SU-DHL-6 (cell line): ENCODE measurements at regions not wholly inside any gene's neighbourhood (a gene's known extent, or its start where the extent isn't known, plus 50 kb on each side); places are given as distances from the start of the nearest gene placed in this dataset.

ENCODE experiments used
- H2AFZ ChIP-seq: fragments of 200-600 bp; sonication (generic); 2 replicates; pipeline ENCODE4 v1.6.1; 2014; ENCODE audit warnings: low read depth, mild to moderate bottlenecking, moderate library complexity, mixed read lengths, antibody characterized with exemption, low read length; ENCODE audit not compliant: severe bottlenecking
- H3F3A ChIP-seq: fragments of 200-600 bp; shearing (Covaris generic); 2 replicates; pipeline ENCODE4 v1.6.0; 2016; ENCODE audit warnings: antibody characterized with exemption, mild to moderate bottlenecking; ENCODE audit not compliant: insufficient read depth
- H3K27ac ChIP-seq: fragments of 200-600 bp; sonication (generic); 2 replicates; pipeline ENCODE4 v1.5.1; 2016; ENCODE audit warnings: low read depth, mild to moderate bottlenecking, low read length, moderate library complexity, mixed read lengths
- H3K27me3 ChIP-seq: fragments of 200-600 bp; sonication (generic), shearing (Covaris generic); 2 replicates; pipeline ENCODE4 v1.6.0; 2014; ENCODE audit warnings: mild to moderate bottlenecking, low read length
- H3K36me3 ChIP-seq: fragments of 200-600 bp; sonication (generic); 2 replicates; pipeline ENCODE4 v1.6.1; 2014; ENCODE audit warnings: mild to moderate bottlenecking, low read length, mixed read lengths
- H3K4me2 ChIP-seq: fragments of 300-600, 200-600 bp; shearing (Covaris generic), sonication (generic); 2 replicates; pipeline ENCODE4 v1.6.0; 2014; ENCODE audit warnings: low read length, low read depth, mild to moderate bottlenecking; ENCODE audit not compliant: poor library complexity, severe bottlenecking
- H3K4me3 ChIP-seq: fragments of 200-600 bp; sonication (generic); 2 replicates; pipeline ENCODE4 v1.5.1; 2014; ENCODE audit warnings: antibody characterized with exemption, low read length, mild to moderate bottlenecking, mixed read lengths; ENCODE audit not compliant: insufficient read depth, poor library complexity, severe bottlenecking
- H3K79me2 ChIP-seq: fragments of 200-600 bp; sonication (generic); 2 replicates; pipeline ENCODE4 v1.6.1; 2014; ENCODE audit warnings: mild to moderate bottlenecking, low read length, moderate library complexity; ENCODE audit not compliant: insufficient read depth
- H3K9ac ChIP-seq: fragments of 200-600 bp; sonication (generic); 2 replicates; pipeline ENCODE4 v1.7.0; 2014; ENCODE audit warnings: mild to moderate bottlenecking, low read length
- H3K9me2 ChIP-seq: fragments of 200-600 bp; sonication (generic); replicated peaks from 2 replicates; pipeline ENCODE4 v1.6.1; 2014; ENCODE audit warnings: low read length; ENCODE audit not compliant: insufficient read depth
- H3K9me3 ChIP-seq: fragments of 200-600 bp; sonication (generic); 2 replicates; pipeline ENCODE4 v1.6.1; 2014; ENCODE audit warnings: low read length, mixed read lengths; ENCODE audit not compliant: insufficient read depth
- H4K20me1 ChIP-seq: fragments of 200-600 bp; sonication (generic); 2 replicates; pipeline ENCODE4 v1.6.1; 2014; ENCODE audit warnings: low read depth, mild to moderate bottlenecking, antibody characterized with exemption, low read length, moderate library complexity, mixed read lengths
- CTCF ChIP-seq: fragments of 200-600 bp; sonication (generic); IDR thresholded peaks from one replicate; pipeline ENCODE4 v1.5.1; 2017; ENCODE audit warnings: antibody characterized with exemption, mild to moderate bottlenecking, low read length, moderate library complexity; ENCODE audit not compliant: insufficient read depth, poor library complexity, severe bottlenecking
- EZH2phosphoT487 ChIP-seq: fragments of 200-600 bp; sonication (generic), shearing (Covaris generic); conservative IDR thresholded peaks from 2 replicates; pipeline ENCODE4 v1.6.1; 2018; ENCODE audit warnings: mild to moderate bottlenecking, antibody characterized with exemption, low read length, moderate library complexity, mixed read lengths

- Histone ChIP-seq H3K36me3 (no peaks in the 10 kb centered on the region), H3K4me2 (no peak overlapping the region), H2AFZ (no peak overlapping the region), H3K4me3 (no peak overlapping the region), H3K9me3 (no peaks in the 10 kb centered on the region), H3K27ac (no peak overlapping the region), H3K27me3 (no peaks in the 10 kb centered on the region), H3K9ac (no peak overlapping the region), H4K20me1 (no peaks in the 10 kb centered on the region), H3K9me2 (no peaks in the 10 kb centered on the region), H3K79me2 (no peaks in the 10 kb centered on the region), H3F3A (no peaks in the 10 kb centered on the region)
- TF ChIP-seq EZH2phosphoT487 (no peak), CTCF (no peak)
Observed at GRCh38 chr3:73917643-73918042, 292.9 kb upstream of the PDZRN3 start.

GRCh38 chr3:73915886-73916285 is 291.1 kb upstream of the PDZRN3 start:
- no peaks in the 10 kb centered on the region for H4K20me1 ChIP-seq
- no peak overlapping the region for H3K9ac ChIP-seq
- no peak for TF ChIP-seq CTCF
- no peak for TF ChIP-seq EZH2phosphoT487
- H2AFZ ChIP-seq: no peak overlapping the region
- H3K79me2 ChIP-seq: no peaks in the 10 kb centered on the region
- no peaks in the 10 kb centered on the region for H3K36me3 ChIP-seq
- no peaks in the 10 kb centered on the region for H3F3A ChIP-seq
- no peak overlapping the region for H3K4me2 ChIP-seq
- H3K9me2 ChIP-seq: no peaks in the 10 kb centered on the region
- no peaks in the 10 kb centered on the region for H3K27me3 ChIP-seq
- H3K4me3 ChIP-seq: no peak overlapping the region
- H3K27ac ChIP-seq: no peak overlapping the region
- no peaks in the 10 kb centered on the region for H3K9me3 ChIP-seq

- Histone ChIP-seq H3K9me3 (no peaks in the 10 kb centered on the region), H3K9me2 (no peaks in the 10 kb centered on the region), H3K4me3 (no peak overlapping the region), H3K27ac (no peak overlapping the region), H4K20me1 (no peaks in the 10 kb centered on the region), H3F3A (no peaks in the 10 kb centered on the region), H3K36me3 (no peaks in the 10 kb centered on the region), H3K9ac (no peak overlapping the region), H3K4me2 (no peak overlapping the region), H3K27me3 (no peaks in the 10 kb centered on the region), H3K79me2 (no peaks in the 10 kb centered on the region), H2AFZ (no peak overlapping the region)
- TF ChIP-seq CTCF (no peak), EZH2phosphoT487 (no peak)
Observed at GRCh38 chr3:73908218-73908617, 283.5 kb upstream of the PDZRN3 start.

- Histone ChIP-seq H3F3A (no peaks in the 10 kb centered on the region), H3K9me2 (no peaks in the 10 kb centered on the region), H3K27me3 (no peaks in the 10 kb centered on the region), H3K36me3 (no peaks in the 10 kb centered on the region), H3K9ac (no peak overlapping the region), H2AFZ (no peak overlapping the region), H4K20me1 (no peaks in the 10 kb centered on the region), H3K79me2 (no peaks in the 10 kb centered on the region), H3K4me3 (no peak overlapping the region), H3K4me2 (no peak overlapping the region), H3K27ac (no peak overlapping the region), H3K9me3 (no peaks in the 10 kb centered on the region)
- no peak for TF ChIP-seq EZH2phosphoT487
- no peak for TF ChIP-seq CTCF
Observed at GRCh38 chr3:73901686-73902085, 276.9 kb upstream of the PDZRN3 start.
